ENCODE measurements at regions not wholly inside any gene's neighbourhood (a gene's known extent, or its start where the extent isn't known, plus 50 kb on each side); places are given as distances from the start of the nearest gene placed in this dataset.

DNA sequence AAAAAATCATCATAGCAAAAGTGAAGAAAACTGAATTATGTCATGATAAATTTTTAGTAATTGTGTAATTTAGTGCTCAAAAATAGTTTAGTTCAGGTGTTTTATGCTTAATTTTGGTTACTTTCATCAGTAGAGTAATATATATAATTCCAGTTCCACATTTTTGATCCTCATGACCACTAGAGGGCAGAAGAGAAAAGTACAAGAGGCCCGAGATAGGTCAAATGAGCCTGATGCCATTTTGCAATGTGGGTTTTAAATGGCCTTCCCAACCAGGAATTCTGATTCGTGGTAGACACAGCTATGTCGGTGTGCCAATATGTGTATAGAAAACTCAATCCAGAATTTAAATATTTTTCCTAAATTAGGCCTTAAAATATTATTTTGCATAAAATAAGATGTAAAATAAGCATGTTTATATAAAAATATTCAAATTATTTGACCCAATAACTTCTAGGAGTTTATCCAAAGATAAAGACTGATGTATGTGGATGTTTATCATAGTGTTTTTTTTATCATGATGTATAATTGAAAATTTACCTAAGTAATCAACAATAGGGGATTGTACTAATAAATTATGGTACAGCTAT lies 159.7 kb upstream of the RPS6KA2 start:
- H3K9me3 ChIP-seq: no peaks in the 10 kb centered on the region
- no peak overlapping the region for H3K27ac ChIP-seq
- 5 to 6% methylated on average over 3 of the region's 3 CpGs for WGBS, 2 donors
- no peaks in the 10 kb centered on the region for H3K4me1 ChIP-seq
- H3K4me3 ChIP-seq: no peak overlapping the region
- TF ChIP-seq EP300 (IDR thresholded peaks at IDR 0.05): no peak
- TF ChIP-seq, protein P1, sequence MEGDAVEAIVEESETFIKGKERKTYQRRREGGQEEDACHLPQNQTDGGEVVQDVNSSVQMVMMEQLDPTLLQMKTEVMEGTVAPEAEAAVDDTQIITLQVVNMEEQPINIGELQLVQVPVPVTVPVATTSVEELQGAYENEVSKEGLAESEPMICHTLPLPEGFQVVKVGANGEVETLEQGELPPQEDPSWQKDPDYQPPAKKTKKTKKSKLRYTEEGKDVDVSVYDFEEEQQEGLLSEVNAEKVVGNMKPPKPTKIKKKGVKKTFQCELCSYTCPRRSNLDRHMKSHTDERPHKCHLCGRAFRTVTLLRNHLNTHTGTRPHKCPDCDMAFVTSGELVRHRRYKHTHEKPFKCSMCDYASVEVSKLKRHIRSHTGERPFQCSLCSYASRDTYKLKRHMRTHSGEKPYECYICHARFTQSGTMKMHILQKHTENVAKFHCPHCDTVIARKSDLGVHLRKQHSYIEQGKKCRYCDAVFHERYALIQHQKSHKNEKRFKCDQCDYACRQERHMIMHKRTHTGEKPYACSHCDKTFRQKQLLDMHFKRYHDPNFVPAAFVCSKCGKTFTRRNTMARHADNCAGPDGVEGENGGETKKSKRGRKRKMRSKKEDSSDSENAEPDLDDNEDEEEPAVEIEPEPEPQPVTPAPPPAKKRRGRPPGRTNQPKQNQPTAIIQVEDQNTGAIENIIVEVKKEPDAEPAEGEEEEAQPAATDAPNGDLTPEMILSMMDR (IDR thresholded peaks at IDR 0.05): peak; percentile 57 to 72 (median 60)
- H3K27me3 ChIP-seq: no peaks in the 10 kb centered on the region
- H3K36me3 ChIP-seq: no peaks in the 10 kb centered on the region
- DNase-seq (ENCODE audit: low spot score in 2 of 2): peak in 1 of 2 donors; percentile 60

DNA sequence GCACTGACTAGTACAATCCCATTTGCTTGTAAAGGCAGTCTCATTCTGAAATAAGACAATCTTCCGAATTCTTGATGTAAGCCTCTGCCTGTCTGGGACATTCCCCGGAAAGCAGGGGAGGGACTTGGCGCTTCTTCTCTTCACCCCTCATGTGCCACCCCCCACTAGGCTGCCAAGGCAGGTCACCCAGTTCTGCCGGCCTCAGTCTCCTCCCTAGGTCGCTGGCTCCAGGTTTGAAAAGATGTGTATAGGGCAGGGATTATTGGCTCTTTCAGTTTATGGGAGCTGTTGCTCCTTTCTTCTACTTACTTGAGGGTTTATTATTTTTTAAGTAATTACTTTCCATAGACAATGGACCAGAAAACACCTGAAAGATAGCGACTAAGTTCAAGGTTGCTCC lies 158.1 kb upstream of the RPS6KA2 start:
- Histone ChIP-seq H3K36me3 (no peaks in the 10 kb centered on the region), H3K27me3 (no peaks in the 10 kb centered on the region), H3K4me3 (no peak overlapping the region), H3K27ac (no peak overlapping the region), H3K4me1 (no peaks in the 10 kb centered on the region), H3K9me3 (no peaks in the 10 kb centered on the region)
- DNase-seq (ENCODE audit: low spot score in 2 of 2): no peak
- no peak for TF ChIP-seq EP300 (IDR thresholded peaks at IDR 0.05)
- 75 to 83% methylated on average over 6 of the region's 6 CpGs for WGBS, 2 donors

DNA sequence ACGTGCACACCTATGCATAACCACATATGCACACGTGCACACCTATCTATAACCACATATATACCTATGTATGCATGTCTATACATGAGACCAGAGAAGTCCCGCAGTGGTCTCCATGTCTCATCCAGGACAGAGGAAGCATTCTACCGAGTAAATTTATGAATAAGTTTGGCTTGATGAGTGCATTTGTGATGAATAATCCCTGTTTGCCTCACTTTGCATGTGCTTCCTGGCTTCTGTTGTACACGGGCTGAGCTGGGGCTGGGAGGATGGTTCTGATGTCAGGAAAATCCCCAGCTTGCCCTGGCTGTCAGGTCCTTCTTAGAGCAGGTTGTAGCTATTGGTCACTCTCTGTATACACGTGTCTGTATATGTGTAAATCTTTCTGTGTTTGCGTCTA lies 157.6 kb upstream of the RPS6KA2 start:
- 80 to 84% methylated on average over 7 of the region's 7 CpGs for WGBS, 2 donors
- no peaks in the 10 kb centered on the region for H3K9me3 ChIP-seq

DNA sequence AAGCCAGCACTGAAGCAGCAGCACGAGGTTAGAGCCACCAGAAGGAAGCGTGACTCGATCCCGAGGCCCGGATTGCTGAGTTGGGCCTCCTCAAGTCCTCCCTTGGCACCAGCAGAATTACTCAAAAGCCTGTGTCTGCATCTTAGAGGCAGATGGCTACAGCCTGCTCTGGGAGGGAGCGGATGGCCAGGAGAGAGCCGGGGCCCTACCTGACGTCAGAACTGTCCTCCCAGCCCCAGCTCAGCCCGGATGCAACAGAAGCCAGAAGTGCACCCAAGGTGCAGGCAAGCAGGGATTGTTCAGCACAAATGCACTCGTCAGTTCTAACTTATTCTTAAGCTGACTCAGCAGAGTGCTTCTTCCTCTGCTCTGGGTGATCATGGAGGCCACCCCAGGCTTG lies 155.5 kb upstream of the RPS6KA2 start:
- no peaks in the 10 kb centered on the region for H3K4me1 ChIP-seq
- 80 to 82% methylated on average over 9 to 10 of the region's 10 CpGs for WGBS, 2 donors
- no peak overlapping the region for H3K27ac ChIP-seq
- no peaks in the 10 kb centered on the region for H3K9me3 ChIP-seq
- no peak for DNase-seq (ENCODE audit: low spot score in 2 of 2)
- no peaks in the 10 kb centered on the region for H3K27me3 ChIP-seq
- no peak overlapping the region for H3K4me3 ChIP-seq
- H3K36me3 ChIP-seq: no peaks in the 10 kb centered on the region
- no peak for TF ChIP-seq EP300 (IDR thresholded peaks at IDR 0.05)
- TF ChIP-seq, protein P1 (IDR thresholded peaks at IDR 0.05): no peak
- no peak for TF ChIP-seq POLR2A (IDR thresholded peaks at IDR 0.05)

More for the DNA sequence above, 157.6 kb upstream of the RPS6KA2 start:
- Histone ChIP-seq H3K27ac (no peak overlapping the region), H3K4me1 (no peaks in the 10 kb centered on the region), H3K4me3 (no peak overlapping the region), H3K36me3 (no peaks in the 10 kb centered on the region), H3K27me3 (no peaks in the 10 kb centered on the region)
- TF ChIP-seq EP300 (IDR thresholded peaks at IDR 0.05): no peak
- no peak for TF ChIP-seq POLR2A (IDR thresholded peaks at IDR 0.05)
- TF ChIP-seq, protein P1 (IDR thresholded peaks at IDR 0.05): no peak
- DNase-seq (ENCODE audit: low spot score in 2 of 2): no peak

DNA sequence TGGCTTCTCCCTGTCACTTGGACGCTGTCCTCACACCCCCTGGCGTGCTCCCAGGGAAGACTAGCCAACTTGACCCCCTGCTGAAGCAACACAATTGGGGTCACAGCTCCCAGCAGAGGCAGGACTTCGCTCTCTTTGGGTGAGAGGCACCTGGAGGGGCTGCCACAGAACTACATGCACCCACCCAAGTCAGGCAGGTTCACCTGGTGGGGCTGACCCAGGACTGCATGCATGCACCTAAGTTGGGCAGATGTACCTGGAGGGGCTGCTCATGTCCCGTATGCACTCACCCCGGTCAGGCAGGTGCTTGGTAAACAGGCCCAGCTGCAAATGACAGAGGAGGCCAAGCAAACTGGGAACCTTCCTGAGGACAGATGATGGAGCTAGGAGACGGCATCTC lies 154.3 kb upstream of the RPS6KA2 start:
- Histone ChIP-seq H3K36me3 (no peaks in the 10 kb centered on the region), H3K4me1 (no peaks in the 10 kb centered on the region), H3K9me3 (no peaks in the 10 kb centered on the region), H3K4me3 (no peak overlapping the region), H3K27ac (no peak overlapping the region), H3K27me3 (no peaks in the 10 kb centered on the region)
- 86 to 93% methylated on average over 6 of the region's 6 CpGs for WGBS, 2 donors
- no peak for DNase-seq (ENCODE audit: low spot score in 2 of 2)
- TF ChIP-seq POLR2A (IDR thresholded peaks at IDR 0.05): no peak
- no peak for TF ChIP-seq EP300 (IDR thresholded peaks at IDR 0.05)
- TF ChIP-seq, protein P1 (IDR thresholded peaks at IDR 0.05): no peak

Measured in tibial nerve (tissue), 4 donors.